OCI-LY7 (cell line): ENCODE measurements at regions not wholly inside any gene's neighbourhood (a gene's known extent, or its start where the extent isn't known, plus 50 kb on each side); places are given as distances from the start of the nearest gene placed in this dataset.

Source experiments
- BruUV-seq: library from RNA; stranded (reverse); fragments of 400-500 nt; replicated peaks from 2 replicates; lab custom pipeline; 2021; lab: Mats Ljungman, UMichigan
- CTCF ChIA-PET: fragments of 300-600 bp; sonication (Branson Sonifier 250); formaldehyde crosslinking; loops from one replicate; lab custom pipeline; 2022; ENCODE audit warnings: antibody characterized with exemption; ENCODE audit not compliant: unreplicated experiment; lab: Charles Lee
- POLR2A ChIA-PET: fragments of 300-600 bp; sonication (Branson Sonifier 250); formaldehyde crosslinking; loops from one replicate; lab custom pipeline; 2022; ENCODE audit warnings: antibody characterized with exemption; lab: Charles Lee
- DNase-seq: peaks from one replicate; pipeline ENCODE4 v3.0.0-alpha.2; 2015; ENCODE audit warnings: low spot score
- H2AFZ ChIP-seq: fragments of 200-600 bp; sonication (generic), shearing (Covaris generic); 2 replicates; pipeline ENCODE4 v1.6.1; 2014; ENCODE audit warnings: mild to moderate bottlenecking, antibody characterized with exemption, low read length, moderate library complexity
- H3K27ac ChIP-seq: fragments of 200-600 bp; sonication (generic); 2 replicates; pipeline ENCODE4 v1.5.1; 2014; ENCODE audit warnings: mixed run types, low read depth, mild to moderate bottlenecking, moderate library complexity, low read length, inconsistent platforms; ENCODE audit not compliant: poor library complexity, severe bottlenecking
- H3K36me3 ChIP-seq: fragments of 200-600 bp; sonication (generic); 2 replicates; pipeline ENCODE4 v1.6.1; 2014; ENCODE audit warnings: mild to moderate bottlenecking, antibody characterized with exemption, low read length, moderate library complexity, mixed read lengths; ENCODE audit not compliant: insufficient read depth
- H3K4me1 ChIP-seq: fragments of 200-600 bp; sonication (generic); 2 replicates; pipeline ENCODE4 v1.5.1; 2014; ENCODE audit warnings: mild to moderate bottlenecking, low read length; ENCODE audit not compliant: insufficient read depth, poor library complexity, severe bottlenecking
- H3K4me2 ChIP-seq: fragments of 200-600 bp; sonication (generic); 2 replicates; pipeline ENCODE4 v1.6.1; 2014; ENCODE audit warnings: mild to moderate bottlenecking, low read length
- H3K4me3 ChIP-seq: fragments of 200-600 bp; sonication (generic); 2 replicates; pipeline ENCODE4 v1.5.1; 2014; ENCODE audit warnings: mild to moderate bottlenecking, low read depth, low read length; ENCODE audit not compliant: poor library complexity, severe bottlenecking
- H3K79me2 ChIP-seq: fragments of 200-600 bp; sonication (generic); 2 replicates; pipeline ENCODE4 v1.6.1; 2016; ENCODE audit warnings: low read depth, mild to moderate bottlenecking, low read length, moderate library complexity, mixed read lengths; ENCODE audit not compliant: insufficient read depth
- H3K9me2 ChIP-seq: fragments of 200-600 bp; sonication (generic); 2 replicates; pipeline ENCODE4 v1.6.1; 2016; ENCODE audit warnings: mild to moderate bottlenecking, low read length, mixed read lengths; ENCODE audit not compliant: insufficient read depth
- H3K9me3 ChIP-seq: fragments of 200-600 bp; sonication (generic); 2 replicates; pipeline ENCODE4 v1.6.1; 2014; ENCODE audit warnings: mild to moderate bottlenecking, mixed run types, low read length, mixed read lengths
- H4K20me1 ChIP-seq: fragments of 200-600 bp; sonication (generic); 2 replicates; pipeline ENCODE4 v1.6.1; 2014; ENCODE audit warnings: mild to moderate bottlenecking, antibody characterized with exemption, low read length, moderate library complexity, mixed read lengths; ENCODE audit not compliant: insufficient read depth
- EZH2phosphoT487 ChIP-seq: fragments of 200-600 bp; sonication (generic); IDR thresholded peaks from 2 replicates; pipeline ENCODE4 v1.6.1; 2018; ENCODE audit warnings: low read depth, borderline replicate concordance, mild to moderate bottlenecking, mixed run types, antibody characterized with exemption, low read length, moderate library complexity, mixed read lengths
- intact Hi-C: fragments of 100-400 bp; cut with micrococcal nuclease; formaldehyde crosslinking; loops from one replicate; pipeline ENCODE4 v1.10.0; 2022; ENCODE audit not compliant: unreplicated experiment
- TF ChIP-seq, protein P1 (sequence below): fragments of 200-600 bp; sonication (generic); conservative IDR thresholded peaks from 2 replicates; pipeline ENCODE4 v1.5.1; 2014; ENCODE audit warnings: mild to moderate bottlenecking, antibody characterized with exemption, low read length, moderate library complexity, mixed read lengths

DNA sequence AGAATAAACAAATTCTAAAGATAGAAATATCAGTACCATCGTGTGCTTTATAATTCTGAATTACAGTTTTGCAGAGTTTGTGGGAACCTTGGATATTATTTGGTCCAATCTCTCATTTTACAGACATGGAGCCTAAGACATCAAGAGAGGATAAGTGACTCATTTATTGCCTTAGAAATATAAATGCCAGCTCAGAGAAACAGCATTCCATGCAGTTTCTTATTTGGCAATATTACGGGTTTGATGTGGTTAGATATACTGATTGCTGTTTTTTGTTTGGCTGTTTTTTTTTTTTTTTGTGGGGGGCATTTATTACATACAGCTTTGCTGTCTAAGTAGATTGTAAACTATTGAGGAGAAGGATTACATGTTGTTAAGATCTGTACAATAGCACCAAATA, 1241.1 kb upstream of the LRRTM1 start:
- H2AFZ ChIP-seq, result no peak overlapping the region
- intact Hi-C loops, result no loop called here
- no peaks in the 10 kb centered on the region for H3K36me3 ChIP-seq
- ChIA-PET CTCF (no interaction called here), POLR2A (no interaction called here)
- no peak for TF ChIP-seq EZH2phosphoT487
- TF ChIP-seq, protein P1, sequence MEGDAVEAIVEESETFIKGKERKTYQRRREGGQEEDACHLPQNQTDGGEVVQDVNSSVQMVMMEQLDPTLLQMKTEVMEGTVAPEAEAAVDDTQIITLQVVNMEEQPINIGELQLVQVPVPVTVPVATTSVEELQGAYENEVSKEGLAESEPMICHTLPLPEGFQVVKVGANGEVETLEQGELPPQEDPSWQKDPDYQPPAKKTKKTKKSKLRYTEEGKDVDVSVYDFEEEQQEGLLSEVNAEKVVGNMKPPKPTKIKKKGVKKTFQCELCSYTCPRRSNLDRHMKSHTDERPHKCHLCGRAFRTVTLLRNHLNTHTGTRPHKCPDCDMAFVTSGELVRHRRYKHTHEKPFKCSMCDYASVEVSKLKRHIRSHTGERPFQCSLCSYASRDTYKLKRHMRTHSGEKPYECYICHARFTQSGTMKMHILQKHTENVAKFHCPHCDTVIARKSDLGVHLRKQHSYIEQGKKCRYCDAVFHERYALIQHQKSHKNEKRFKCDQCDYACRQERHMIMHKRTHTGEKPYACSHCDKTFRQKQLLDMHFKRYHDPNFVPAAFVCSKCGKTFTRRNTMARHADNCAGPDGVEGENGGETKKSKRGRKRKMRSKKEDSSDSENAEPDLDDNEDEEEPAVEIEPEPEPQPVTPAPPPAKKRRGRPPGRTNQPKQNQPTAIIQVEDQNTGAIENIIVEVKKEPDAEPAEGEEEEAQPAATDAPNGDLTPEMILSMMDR, result no peak
- H3K4me1 ChIP-seq, result no peaks in the 10 kb centered on the region
- no peaks in the 10 kb centered on the region for H3K9me2 ChIP-seq
- BruUV-seq, result no TSS peak
- no peaks in the 10 kb centered on the region for H3K9me3 ChIP-seq
- H3K27ac ChIP-seq, result no peak overlapping the region
- DNase-seq, result no peak
- no peaks in the 10 kb centered on the region for H4K20me1 ChIP-seq
- H3K4me3 ChIP-seq, result no peak overlapping the region
- H3K4me2 ChIP-seq, result no peak overlapping the region
- no peaks in the 10 kb centered on the region for H3K79me2 ChIP-seq

- Histone ChIP-seq H3K4me2 (no peak overlapping the region), H3K79me2 (no peaks in the 10 kb centered on the region), H3K9me2 (no peaks in the 10 kb centered on the region), H4K20me1 (no peaks in the 10 kb centered on the region), H3K9me3 (no peaks in the 10 kb centered on the region), H3K36me3 (no peaks in the 10 kb centered on the region), H3K27ac (no peak overlapping the region), H3K4me1 (no peaks in the 10 kb centered on the region), H3K4me3 (no peak overlapping the region), H2AFZ (no peak overlapping the region)
- POLR2A ChIA-PET, result no interaction called here
- CTCF ChIA-PET, result no interaction called here
- intact Hi-C loops, result no loop called here
- no peak for DNase-seq
- TF ChIP-seq EZH2phosphoT487, result no peak
- TF ChIP-seq, protein P1, result no peak
- no TSS peak for BruUV-seq
Observed at GRCh38 chr2:81542119-81542518, 1237.6 kb upstream of the LRRTM1 start.

GRCh38 chr2:81529944-81530343, 1225.4 kb upstream of the LRRTM1 start:
- no peak overlapping the region for H3K4me2 ChIP-seq
- CTCF ChIA-PET, result no interaction called here
- no peak overlapping the region for H3K4me3 ChIP-seq
- H3K9me2 ChIP-seq, result no peaks in the 10 kb centered on the region
- intact Hi-C loops, result no loop called here
- no peak for DNase-seq
- H3K79me2 ChIP-seq, result no peaks in the 10 kb centered on the region
- H4K20me1 ChIP-seq, result no peaks in the 10 kb centered on the region
- no peaks in the 10 kb centered on the region for H3K4me1 ChIP-seq
- H3K27ac ChIP-seq, result no peak overlapping the region
- TF ChIP-seq EZH2phosphoT487, result no peak
- TF ChIP-seq, protein P1, result no peak
- POLR2A ChIA-PET, result interaction anchor here (0.6 kb wide), 1 partner anchor 1135 kb away, joined by 3 read pairs; no protein-coding TSS in a partner anchor
- no peak overlapping the region for H2AFZ ChIP-seq
- H3K9me3 ChIP-seq, result no peaks in the 10 kb centered on the region
- no TSS peak for BruUV-seq
- no peaks in the 10 kb centered on the region for H3K36me3 ChIP-seq
